Erythroblast (primary cell): ENCODE measurements at regions not wholly inside any gene's neighbourhood (a gene's known extent, or its start where the extent isn't known, plus 50 kb on each side); places are given as distances from the start of the nearest gene placed in this dataset.

ENCODE experiments used
- DNase-seq, 2 experiments: peaks; one replicate each; lab custom pipeline; 2025; lab: John Stamatoyannopoulos, UW
- GATA1 ChIP-seq: IDR thresholded peaks from 2 replicates; pipeline ENCODE4 v1.6.1; 2011; ENCODE audit warnings: low read depth, mild to moderate bottlenecking, control low read depth, low read length, moderate library complexity
- POLR2A ChIP-seq: IDR thresholded peaks from 2 replicates; pipeline ENCODE4 v1.6.1; 2011; ENCODE audit warnings: mild to moderate bottlenecking, low read length

DNA sequence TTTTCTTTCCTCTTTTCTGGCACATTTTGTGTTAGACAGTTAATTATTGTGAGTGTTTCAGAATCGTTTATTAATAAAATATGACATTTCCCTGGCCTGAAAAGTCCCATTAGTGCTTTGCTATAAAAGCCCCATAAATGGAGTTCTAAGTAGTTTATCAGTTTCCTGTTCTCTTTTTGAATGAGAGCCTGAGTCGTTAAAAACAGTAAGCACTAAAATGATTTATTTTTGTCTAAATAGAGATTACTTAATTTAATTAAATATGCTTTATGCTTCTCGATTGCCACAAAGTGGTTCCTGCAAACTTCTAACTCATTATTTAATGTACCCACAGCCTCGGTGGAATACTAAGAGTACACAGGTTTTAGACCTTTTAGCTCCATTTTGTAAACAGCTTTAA lies 577.9 kb downstream of the C6orf118 start:
- DNase-seq: no peak
- TF ChIP-seq POLR2A (no peak), GATA1 (no peak)

DNA sequence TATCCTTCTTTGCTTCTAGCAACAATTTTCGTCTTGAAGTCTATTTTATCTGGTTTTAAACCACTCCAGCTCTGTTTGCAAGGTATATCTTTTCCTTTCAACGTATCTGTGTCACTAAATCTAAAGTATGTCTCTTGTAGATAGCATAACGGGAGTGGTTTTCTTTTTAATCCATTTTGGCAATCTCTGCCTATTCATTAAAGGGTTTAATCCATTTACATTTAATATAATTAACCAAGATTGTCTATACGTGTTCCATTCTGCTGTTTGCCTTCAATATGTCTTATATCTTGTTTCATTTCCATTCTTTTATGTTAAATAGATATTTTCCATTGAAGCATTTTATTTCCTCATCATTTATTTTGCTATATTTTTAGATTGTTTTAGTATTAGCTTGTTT lies 587.9 kb downstream of the C6orf118 start:
- no peak for DNase-seq
- no peak for TF ChIP-seq GATA1
- TF ChIP-seq POLR2A: no peak

- DNase-seq: no peak
- TF ChIP-seq GATA1: no peak
- TF ChIP-seq POLR2A: no peak
Observed at GRCh38 chr6:164700497-164700896, 608.9 kb downstream of the C6orf118 start.

DNA sequence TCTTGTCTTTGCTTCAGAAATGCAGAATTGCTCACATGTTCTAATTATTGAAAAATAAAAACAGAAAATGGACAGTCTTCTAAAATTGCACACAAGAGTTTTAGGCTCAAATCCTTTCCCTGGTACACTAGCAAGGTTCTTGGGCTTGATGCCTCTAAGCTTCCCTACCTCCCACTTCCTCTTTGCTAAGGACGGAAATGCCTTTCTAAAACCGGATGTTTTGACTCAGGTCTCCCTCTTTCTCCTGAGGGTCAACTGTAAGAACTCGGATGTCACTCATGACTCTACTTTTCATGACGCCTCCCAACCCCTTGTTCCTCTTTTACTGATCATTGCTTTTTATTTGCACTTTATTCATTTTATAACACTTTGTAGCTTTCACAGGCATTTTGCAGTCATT lies 613.5 kb downstream of the C6orf118 start:
- DNase-seq: no peak
- TF ChIP-seq GATA1 (no peak), POLR2A (no peak)

DNA sequence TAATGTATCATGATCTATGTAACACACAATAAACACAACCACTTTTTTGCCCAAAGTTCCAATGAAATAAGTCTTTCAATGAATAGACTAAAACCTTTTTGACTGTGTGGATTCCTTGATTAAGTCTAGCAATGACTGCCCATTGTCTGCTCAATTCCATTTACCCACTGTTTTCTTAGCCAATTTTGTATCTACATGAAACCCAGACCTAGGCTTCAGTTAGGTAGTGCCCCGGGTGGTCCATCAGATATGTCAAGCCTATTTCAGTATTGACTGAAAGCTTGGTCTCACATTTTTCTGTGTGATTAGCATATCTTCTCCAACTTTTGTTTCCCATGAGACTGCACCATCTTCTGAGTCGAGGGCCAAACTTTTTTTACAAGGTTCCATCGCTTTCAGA lies 615.0 kb downstream of the C6orf118 start:
- TF ChIP-seq GATA1 (no peak), POLR2A (no peak)
- DNase-seq: no peak

DNA sequence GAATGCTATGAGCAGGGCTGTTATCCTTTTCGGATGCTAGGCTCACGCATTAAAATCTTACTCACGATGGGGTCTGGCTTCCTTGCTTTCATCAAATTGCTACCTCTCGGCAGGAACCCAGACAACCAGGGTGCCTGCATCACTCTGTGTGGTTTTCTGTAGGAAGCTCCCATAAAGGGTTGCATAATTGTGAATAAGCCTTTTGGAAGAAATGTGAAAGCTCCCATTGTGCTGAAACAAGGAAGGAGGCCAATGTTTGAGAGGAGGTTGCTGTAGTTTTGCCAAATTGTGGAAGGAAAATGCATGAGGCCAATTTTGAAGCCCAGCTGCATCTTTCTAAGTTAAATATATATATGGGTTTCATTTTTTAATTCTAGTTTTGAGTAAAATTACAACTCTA lies 615.5 kb downstream of the C6orf118 start:
- no peak for TF ChIP-seq GATA1
- no peak for TF ChIP-seq POLR2A
- DNase-seq: no peak

GRCh38 chr6:164692772-164693510 lies 616.5 kb downstream of the C6orf118 start:
- no peak for DNase-seq
- TF ChIP-seq GATA1: no peak
- no peak for TF ChIP-seq POLR2A

GRCh38 chr6:164690702-164691500 lies 618.5 kb downstream of the C6orf118 start:
- no peak for DNase-seq

GRCh38 chr6:164690241-164690640 lies 619.2 kb downstream of the C6orf118 start:
- DNase-seq: no peak

More at GRCh38 chr6:164690702-164691500, 618.5 kb downstream of the C6orf118 start:
- TF ChIP-seq POLR2A (no peak), GATA1 (no peak)

GRCh38 chr6:164665328-164665727 lies 644.1 kb downstream of the C6orf118 start:
- DNase-seq: no peak
- TF ChIP-seq GATA1: no peak
- TF ChIP-seq POLR2A: no peak

More at GRCh38 chr6:164690241-164690640, 619.2 kb downstream of the C6orf118 start:
- TF ChIP-seq POLR2A (no peak), GATA1 (no peak)

- DNase-seq: no peak
- TF ChIP-seq POLR2A: no peak
- no peak for TF ChIP-seq GATA1
Observed at GRCh38 chr6:164663634-164664033, 645.8 kb downstream of the C6orf118 start.

- TF ChIP-seq POLR2A: no peak
- TF ChIP-seq GATA1: no peak
- DNase-seq: no peak
Observed at GRCh38 chr6:164661716-164662115, 647.7 kb downstream of the C6orf118 start.

DNA sequence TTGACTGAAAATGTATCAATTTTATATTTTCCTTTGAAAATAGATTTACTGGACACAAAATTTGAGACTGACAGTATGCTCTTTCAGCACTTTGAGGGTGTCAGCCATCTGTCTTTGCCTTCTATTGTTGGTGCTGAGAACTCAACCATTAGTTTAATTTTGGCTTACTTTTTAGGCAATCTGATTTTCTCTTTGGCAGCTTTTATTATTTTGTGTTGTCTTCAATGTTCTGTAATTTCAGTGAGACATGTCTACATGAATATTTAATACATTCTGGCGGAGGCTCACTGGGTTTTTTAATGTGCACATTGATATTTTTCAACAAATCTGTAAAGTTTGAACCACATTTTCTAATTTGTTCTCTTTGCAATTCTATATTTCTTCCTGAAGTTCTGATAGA lies 648.6 kb downstream of the C6orf118 start:
- TF ChIP-seq POLR2A (no peak), GATA1 (no peak)
- no peak for DNase-seq

DNA sequence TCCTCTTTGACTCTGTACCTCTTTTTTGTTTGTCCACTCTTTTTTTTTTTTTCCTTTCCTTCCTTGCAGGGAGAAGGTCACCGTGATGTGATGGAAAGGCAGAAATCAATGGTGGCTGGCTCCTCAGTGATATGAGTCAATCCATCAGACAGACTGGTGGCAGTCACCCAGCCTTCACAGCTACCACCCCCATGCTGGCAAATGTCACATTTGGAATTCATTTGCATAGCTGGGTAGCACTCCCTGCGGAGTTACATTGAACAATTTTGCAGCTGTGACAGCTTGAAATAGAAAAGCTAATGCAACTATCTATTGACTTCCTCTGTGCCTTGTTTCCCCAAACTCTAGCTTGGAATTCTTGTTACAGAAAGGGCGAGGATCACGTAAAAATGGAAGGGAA lies 668.4 kb downstream of the C6orf118 start:
- no peak for TF ChIP-seq GATA1
- no peak for TF ChIP-seq POLR2A
- DNase-seq: no peak

- TF ChIP-seq GATA1: no peak
- no peak for TF ChIP-seq POLR2A
- DNase-seq: peak in 1 of 2 experiments; percentile 3
Observed at GRCh38 chr6:164628302-164628931, 681.0 kb downstream of the C6orf118 start.
